Activated gamma-delta T cell treated with anti-CD3 and anti-CD28 coated beads, Interleukin-2, amount 50 U/mL, for 16 hours (primary cell): ENCODE measurements at regions not wholly inside any gene's neighbourhood (a gene's known extent, or its start where the extent isn't known, plus 50 kb on each side); places are given as distances from the start of the nearest gene placed in this dataset.

Source experiments
- DNase-seq: peaks from one replicate; pipeline ENCODE4 v3.0.0-alpha.2; 2020; ENCODE audit warnings: low read depth

DNA sequence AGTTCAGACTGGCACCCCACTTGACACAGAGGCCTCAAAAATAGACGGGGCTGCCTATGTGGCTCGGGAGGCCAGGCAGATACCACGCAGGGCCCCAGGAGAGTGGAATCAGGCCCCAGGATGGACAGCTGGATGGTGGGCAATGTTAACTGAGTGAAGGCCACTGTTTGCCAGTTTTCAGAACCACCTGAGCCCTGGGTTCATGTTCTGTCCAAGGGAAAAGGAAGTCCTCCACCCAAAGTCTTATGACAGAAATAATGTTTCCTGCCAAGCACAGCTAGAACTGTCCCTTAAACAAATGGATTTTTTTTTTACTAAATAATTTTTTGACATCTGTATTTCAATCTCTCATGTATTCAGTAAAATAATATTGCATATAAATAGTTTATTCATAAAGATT, 228.4 kb downstream of the KLF13 start:
- DNase-seq, result no peak

DNA sequence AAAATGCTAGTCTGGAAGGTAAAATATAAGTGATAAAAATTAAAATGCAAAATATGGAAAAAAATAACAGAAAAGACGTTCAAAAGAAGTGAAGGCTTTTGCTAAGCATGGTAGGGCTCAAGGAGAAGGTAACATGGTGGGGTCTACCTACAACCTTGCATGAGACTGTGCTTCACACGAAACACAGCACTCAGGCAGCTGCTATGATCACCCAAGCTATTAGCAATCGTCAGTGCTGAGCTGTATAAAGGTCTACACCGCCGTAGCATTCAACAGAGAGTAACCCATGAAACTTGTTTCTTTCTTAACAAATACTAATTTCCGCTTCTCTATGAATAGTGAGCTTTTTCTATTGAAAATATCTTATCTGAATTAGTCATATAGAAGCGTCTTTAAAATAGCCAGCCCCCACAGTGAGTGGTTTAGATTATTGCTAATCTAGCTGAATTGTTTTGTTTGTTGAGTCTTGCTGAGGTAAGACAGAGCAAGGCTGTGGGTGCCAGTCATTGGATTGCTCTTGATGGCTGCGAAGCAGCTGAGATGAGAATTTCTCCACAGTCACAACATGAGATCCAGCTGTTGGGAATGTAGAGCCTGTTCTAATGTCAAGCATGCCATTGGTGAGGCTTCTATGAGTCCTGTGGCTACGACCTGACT, 230.0 kb downstream of the KLF13 start:
- DNase-seq, result no peak

DNA sequence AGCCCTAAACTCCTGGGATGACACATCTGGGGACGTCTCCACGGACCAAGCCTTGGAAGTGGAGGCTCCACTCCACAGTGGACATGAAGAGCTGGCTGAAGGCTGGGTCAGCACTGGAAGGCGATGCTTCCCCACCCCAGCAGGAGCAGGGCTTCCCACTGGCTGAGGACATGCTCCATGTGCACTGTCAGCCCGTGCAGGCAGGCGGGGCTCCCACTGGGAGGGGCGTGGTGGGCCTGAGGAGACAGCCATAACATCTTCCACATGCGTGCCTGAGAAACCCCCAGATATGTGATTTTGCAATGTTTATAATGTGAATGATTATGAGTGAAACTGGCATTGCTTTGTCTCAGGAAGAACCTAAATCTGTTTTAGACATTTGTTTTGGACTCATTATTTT, 231.3 kb downstream of the KLF13 start:
- no peak for DNase-seq

DNA sequence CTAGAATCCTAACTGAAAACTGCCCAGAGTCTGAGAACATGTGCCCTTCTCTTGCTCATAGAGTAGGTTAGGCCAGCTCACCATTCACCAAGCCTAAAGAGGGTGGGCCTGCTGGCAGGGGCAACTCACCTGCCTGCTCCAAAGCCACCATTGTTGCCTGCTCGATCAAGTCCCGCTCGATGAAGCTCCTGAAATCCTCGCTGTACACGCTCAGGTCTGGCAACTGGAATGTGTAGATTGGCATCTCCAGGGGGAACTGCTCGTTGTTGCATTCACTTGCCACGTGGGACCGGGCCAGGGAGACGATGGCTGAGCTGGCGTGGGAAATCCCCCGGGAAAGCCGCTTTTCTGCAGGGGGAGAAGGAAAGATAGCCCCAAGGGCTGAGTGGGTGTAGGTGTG, 232.2 kb downstream of the KLF13 start:
- no peak for DNase-seq

DNA sequence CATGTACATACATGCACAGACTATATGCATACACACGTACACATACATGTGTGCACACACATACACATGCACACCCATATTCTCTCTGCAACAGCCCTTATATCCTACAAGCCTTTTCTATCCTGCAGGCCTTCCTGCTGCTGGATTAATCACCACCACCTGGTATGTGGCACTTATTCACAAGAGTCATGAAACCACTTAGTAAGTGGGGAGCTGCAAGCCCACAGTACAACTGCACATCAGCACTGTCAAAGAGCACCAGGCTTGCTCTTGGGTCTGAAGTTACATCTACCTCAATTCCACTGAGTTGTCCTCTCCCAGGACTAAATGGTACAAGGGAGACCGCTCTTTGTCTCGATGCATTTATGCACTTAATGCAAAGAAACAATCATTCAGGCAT, 233.2 kb downstream of the KLF13 start:
- DNase-seq, result no peak

DNA sequence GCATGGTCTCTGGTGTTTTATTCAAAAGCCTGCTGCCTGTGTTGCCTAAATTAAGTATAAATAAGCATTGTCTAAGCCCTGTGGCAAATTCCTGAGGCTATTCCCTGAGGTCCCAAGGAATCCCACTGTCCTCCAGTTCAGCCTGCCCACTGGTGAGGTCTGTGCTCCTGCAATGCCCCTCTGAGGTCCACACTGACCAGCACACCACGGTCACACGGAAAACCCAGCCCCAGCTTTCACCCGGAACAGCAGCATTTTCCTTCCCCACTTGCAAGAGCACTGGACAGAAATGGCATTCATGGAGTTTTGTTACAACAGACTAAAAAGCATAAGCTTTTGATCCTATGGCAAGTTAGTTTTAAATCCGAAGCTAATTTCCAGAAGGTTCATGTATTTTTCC, 234.0 kb downstream of the KLF13 start:
- no peak for DNase-seq

DNA sequence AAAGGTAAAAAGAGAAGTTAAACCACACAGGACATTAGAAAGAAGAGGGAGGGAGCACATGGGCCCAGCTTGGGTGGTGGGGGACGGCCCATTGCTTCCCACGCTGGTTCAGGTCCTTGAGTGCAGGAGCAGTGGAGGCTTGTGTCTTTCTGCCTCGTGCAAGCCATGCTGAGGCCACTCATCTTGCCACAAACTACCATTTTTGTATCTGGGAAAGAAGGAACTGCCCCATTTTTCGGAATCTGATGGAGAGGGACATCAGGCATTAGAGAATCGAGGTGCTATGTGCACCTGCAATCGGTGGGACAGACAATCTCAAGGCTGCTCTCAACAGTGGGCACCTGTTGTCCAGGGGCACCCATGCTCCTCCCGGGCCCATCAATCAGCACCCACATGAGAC, 234.5 kb downstream of the KLF13 start:
- DNase-seq, result no peak

DNA sequence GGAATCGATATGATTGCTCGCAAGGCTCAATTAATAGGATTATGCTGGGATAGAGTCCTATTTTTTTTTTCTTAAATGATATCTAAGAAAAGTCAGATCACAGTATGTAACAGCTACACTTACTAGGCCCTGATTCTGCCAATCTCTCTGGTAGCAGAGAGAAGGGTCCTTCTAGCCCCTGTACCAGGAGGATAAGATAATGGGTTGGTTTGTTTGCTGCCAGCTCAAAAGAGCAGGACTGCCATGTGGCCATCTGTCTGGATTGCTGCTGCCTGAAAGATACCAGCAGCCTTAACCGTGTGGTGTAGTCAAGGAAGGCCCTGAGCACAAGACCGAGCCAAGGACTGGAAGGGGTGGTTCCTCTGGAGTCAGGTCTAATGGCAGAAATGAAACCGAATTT, 236.4 kb downstream of the KLF13 start:
- no peak for DNase-seq

DNA sequence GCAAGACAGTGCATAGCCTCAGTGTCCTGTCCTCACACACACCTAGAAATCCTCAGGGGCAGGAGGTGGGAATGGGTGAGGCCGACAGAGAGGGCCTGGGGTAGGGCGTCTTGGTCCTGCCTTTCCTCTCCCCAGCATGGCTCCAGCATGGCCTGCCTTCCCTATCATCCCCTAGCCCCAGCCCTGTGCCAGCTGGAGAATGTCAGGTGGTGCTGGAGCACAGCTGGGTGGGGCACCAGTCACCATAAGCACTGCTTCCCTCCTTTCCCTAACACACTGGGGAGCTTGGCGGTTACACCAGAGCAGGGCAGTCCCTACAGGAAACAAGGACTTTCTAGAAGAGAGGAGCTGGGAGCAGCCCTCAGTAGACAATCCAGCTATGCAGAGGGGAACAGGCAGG, 236.8 kb downstream of the KLF13 start:
- DNase-seq, result no peak

DNA sequence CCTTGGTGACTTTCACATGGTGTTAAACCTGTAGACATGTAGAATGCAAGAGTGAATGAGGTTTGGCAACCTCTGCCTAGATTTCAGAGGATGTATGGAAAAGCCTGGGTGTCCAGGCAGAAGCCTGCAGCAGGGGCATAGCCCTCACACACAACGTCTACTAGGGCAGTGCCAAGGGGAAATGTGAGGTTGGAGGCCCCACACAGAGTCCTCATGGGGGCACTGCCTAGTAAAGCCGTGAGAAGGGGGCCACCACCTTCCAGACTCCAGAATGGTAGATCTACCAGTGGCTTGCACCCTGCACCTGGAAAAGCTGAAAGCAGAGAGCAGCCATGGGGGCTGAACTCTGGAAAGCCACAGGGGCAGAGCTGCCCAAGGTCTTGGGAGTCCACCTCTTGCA, 241.2 kb downstream of the KLF13 start:
- DNase-seq, result no peak

DNA sequence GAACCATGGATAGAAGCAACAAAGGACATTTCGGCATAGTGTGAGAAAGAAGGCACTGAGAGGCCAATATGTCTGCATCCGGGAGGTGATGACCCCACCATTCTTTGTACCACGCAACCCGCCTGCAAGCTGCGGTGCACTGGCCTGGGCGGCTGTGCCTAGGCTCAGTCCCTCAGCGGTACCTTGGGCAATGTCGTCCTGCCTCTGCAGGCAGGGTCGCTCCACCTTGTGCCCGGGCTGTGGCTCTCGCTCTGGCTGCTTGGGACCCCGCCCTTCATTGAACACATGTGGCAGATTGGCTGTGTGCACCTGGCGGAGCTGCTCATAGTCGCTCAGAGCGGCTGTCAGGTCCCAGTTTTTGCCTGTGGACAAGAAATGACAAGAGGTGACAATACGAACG, 243.2 kb downstream of the KLF13 start:
- DNase-seq, result no peak

DNA sequence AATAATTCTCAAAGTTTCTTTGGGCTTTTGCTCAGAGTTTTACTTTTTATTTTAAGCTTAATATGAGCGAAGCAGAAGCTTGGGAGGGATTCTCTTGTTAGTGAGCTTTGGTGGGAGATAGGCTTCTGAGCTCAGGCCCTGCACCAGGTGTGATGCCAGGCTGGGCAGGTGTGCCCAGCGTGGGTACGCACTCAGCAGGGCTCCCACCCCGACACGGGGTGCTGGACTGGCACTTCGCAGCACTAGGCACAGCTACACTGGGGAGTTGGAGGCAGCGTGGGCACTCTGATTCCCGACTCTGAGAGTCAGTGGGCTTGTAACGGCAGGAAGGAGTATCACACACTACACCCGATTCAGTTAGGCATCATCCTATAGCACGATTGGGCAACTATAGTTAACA, 244.0 kb downstream of the KLF13 start:
- no peak for DNase-seq

DNA sequence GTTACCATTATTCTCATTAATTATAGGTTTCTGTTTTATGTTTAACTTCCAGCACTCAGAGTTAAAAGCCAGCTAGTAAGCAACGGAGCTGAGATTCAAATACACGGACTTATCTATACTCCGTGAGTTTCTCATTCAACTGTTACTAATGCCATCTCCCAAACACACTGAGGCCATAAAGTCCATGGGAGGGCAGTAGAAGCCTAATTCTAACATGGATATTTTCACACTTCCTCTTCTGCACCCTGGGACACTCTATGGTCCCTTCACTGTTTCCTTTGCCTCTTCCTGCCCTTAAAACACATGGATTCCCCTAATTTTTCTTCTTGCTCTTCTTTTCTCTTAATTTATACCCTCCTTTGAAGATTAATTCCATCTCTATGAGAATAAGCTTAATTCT, 245.0 kb downstream of the KLF13 start:
- no peak for DNase-seq

DNA sequence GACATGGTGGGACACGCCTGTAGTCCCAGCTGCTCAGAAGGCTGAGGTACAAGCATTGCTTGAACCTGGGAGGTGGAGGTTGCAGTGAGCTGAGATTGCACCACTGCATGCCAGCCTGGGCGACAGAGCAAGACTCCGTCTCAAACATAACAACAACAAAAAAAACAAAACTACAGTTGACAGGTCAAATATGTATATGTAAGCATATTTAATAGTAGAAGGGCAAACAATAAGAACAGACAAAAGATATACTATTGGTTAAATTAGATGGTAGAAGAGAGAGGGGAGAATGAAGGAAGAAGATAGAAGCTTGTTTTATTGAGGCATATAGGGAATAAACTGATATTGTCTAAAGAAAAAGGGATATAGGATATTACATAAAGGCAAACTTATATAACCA, 247.1 kb downstream of the KLF13 start:
- DNase-seq, result no peak

DNA sequence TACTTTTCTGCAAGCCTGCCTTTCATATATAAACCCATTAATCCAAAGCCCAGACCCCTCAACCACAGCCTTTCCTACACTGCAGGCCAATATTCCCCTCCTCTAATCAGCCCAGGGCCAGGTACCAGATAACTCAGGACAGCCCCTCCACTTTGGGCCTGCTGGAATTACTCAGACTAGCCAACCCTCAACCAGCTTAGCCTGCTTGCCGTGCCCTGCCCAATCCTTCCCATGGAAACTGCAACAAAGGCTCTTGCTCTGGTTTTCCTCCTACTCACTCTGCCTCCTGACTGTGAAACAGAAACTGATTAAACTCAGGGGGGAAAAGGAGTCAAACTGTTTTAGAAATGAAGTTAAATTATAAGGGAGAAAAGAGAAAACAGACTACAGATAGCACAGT, 248.1 kb downstream of the KLF13 start:
- DNase-seq, result no peak

DNA sequence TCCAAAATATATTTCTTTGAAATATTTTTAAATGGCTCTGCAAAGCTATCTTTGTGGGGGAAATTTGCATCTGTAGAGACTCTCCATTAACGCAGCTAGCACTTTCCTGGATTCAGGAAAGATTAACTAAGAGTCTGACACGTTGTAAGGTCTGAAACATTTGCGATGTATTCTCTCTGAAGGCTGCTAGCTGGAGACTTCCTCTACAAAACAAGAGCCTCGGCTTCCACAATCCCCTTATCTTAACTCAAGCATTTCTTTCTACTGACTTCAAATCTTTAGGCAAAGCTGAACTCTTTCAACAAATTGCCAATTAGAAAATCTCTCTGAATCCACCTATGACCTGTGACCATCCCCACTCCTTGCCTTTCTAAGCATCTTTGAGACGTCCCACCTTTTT, 250.5 kb downstream of the KLF13 start:
- DNase-seq, result no peak

DNA sequence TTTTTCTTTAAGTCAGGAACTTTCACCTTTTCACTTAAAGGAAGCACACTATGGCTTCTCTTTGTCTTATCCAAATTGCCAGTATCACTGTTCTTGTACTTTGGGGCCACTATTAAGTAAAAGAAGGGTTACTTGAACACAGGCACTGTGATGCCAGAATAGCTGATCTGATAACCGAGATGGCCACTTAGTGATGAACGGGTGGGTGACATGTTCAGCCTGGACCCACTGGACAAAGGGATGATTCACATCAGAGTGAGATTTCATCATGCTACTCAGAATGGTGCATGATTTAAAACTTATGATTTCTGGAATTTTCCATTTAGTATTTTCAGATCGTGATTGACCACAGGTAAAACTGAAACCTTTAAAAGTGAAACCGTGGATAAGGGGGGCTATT, 252.6 kb downstream of the KLF13 start:
- no peak for DNase-seq

DNA sequence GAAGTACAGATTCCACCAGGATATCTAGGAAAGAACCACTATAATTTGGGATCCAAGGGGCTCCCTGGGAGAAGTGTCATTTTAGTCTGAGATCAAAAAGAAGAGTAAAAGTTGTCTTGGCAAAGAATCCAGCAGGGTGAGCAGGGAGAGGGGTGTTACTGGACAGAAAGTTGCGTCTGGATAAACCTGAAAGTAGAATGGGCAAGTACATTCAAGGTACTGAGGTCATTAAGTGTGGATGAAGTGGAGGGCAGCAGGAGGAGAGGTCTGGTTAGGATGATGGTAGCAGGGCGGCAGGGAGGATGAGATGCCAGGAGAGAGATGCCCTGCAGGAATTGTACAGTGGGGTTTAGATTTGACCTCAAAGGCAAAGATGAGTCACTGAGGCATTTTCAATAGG, 253.3 kb downstream of the KLF13 start:
- no peak for DNase-seq

DNA sequence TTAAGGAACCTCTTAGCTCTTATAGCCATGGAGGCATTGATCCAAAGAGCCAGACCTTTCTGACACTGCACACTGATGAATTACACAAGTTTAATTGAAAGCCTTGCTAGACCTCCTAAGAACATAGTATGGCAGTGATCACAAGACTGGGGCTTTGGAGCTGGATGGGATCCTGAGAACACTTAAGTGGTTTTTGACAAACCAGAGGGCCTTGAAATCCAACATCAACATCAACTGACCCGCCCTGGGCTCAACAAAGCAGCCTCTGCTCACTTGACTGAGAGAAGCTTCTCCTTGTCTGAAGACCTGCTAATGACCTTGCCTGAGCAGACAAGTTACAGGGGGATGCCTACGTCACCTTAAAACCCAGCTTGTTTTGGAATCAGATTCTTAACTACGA, 257.6 kb downstream of the KLF13 start:
- no peak for DNase-seq

DNA sequence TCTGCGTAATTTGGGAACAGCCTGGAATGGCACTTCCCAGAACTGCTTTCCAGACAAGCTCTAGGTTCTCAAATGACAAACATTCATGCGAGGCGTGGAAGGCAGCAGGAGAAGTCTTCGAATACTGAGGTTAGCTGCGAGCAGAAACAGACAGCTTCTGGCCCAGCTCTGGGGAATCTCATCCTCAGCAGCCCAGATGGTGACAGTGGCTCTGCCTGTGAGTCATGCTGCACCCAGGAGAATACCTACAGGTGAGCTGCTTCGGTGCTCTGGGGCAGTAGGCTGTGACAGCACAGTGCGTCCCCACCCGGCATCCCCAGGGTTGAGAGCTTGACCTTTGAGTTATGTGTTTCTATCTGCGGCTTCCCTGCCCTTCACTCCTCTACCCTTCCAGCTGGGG, 258.6 kb downstream of the KLF13 start:
- no peak for DNase-seq

DNA sequence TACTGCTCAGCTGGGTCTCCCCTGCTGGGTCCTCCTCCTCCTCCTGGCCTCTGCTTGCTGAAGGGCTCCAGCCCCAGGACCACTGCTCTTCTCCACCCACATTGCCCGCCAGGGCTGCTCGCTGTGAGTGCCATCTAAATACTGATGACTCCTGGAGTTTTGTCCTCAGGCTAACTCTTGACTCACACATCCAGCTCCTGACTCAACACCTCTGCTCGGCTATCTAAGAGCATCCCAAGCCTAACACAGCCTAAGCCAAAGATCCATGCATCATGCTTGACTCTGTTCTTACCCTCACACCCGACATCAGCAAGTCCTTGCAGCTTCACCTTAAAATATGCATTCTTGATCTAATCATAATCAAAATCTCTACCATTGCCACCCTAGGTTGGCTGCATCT, 260.2 kb downstream of the KLF13 start:
- no peak for DNase-seq

DNA sequence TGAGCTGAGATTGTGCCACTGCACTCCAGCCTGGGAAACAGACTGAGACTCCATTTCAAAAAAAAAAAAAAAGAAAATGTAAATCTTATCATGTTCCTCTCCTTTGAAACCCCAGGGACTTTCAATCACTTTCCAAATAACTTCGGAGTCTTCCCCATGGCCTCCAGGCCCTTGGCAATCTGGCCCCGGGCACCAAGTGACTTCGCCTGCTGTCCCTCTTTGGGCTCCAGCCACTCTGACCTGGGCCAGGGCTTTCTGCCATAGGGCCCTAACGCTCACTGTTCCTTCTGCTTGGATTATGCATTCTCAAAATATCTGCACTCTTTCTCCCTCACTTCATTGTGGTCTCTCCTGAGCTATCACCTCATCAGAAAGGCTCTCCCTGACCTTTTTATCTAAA, 260.9 kb downstream of the KLF13 start:
- DNase-seq, result no peak

DNA sequence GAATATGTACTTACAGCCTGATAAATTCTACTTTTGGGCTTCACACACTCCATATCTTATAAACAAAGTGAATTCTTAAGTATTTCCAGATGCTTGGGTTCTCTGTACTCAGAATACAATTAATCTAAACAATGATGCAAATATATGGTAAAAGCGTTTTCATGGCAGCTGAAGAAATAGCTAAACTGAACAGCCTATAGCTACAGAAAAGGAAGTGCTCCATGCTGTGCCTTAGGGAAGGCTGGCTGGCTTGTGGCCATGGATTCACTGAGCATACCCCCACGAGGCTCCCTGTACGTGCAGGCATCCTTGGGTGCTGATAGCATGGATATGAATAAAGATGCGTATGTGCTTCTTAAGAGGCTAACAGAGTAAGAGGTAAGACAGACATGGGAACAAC, 264.0 kb downstream of the KLF13 start:
- no peak for DNase-seq

DNA sequence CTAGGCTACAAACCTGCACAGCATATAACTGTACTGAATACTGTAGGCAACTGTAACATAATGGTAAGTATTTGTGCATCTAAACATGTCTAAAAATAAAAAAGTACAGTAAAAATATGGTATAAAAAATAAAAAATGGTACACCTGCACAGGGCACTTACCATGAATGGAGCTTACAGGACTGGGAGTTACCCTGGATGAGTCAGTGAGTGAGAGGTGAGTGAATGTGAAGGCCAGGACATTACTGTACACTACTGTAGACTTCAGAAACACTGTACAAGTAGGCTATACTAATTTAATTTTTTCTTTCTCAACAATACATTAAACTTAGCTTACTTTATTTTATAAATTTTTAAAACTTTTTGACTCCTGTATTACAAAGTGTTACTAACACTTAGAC, 265.3 kb downstream of the KLF13 start:
- DNase-seq, result no peak

DNA sequence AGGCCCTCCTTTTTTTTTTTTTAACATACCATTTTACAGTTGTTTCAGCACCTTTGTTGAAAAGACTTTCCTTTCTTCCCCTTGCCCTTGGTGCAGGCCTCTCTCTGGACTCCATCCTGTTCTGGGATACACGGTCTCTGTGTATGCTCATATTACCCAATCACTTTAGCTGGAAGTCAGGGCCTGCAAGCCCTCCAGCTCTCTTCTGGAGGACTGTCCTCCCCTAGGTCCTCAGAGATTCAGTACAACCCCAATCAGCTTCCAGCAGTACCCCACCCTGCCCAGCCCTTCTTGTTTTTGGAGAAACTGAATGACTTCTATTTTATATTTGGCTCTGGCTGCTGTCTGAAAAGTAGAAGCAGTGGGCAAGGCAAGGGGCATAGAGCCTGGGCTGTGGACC, 270.8 kb downstream of the KLF13 start:
- no peak for DNase-seq
